Fibroblast of skin of left quadriceps (primary cell): ENCODE measurements at regions not wholly inside any gene's neighbourhood (a gene's known extent, or its start where the extent isn't known, plus 50 kb on each side); places are given as distances from the start of the nearest gene placed in this dataset.

ENCODE experiments used
- DNase-seq, 2 experiments: peaks; one replicate each; pipeline ENCODE4 v3.0.0-alpha.2; 2013; ENCODE audit warnings: low read depth in 2 of 2

GRCh38 chr2:40786636-40787035, 334.7 kb upstream of the SLC8A1 start:
- DNase-seq, result no peak

DNA sequence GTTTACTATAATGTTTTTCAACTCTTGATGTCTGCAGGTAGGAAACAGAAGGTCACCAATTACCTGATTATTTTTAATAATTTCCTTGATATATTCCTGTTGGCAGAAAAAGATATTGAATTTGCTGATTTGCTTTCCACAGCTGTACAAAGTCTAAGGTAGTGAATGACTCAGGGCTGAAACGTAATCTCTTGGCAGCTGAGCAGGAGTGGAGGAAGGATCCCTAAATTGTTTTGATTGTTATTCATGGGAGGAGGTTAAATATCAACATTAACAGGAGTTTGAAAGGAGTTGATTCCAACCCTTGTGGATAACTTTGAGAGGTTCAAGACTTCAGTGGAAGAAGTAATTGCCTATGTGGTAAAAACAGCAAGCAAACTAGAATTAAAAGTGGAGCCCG, 345.2 kb upstream of the SLC8A1 start:
- no peak for DNase-seq

DNA sequence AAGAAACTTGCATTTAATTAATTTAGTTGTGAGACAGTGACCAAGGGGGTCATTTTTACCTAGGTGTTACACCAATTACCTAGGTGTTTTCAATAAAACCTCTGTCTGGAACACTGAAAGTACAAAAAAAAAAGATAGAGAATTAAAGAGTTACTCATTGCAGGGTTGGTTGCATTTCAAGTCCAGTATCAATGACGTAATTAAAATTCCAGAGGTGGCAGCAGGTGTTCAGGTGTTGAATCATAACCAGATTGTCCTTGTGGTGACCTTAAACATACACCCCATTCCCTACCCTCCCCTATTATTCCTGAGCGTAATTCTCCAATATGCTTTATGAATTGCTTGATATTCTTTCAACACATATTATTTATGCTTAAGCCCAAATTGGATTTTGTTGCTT, 352.0 kb upstream of the SLC8A1 start:
- no peak for DNase-seq

- DNase-seq, result no peak
Measured at GRCh38 chr2:40809156-40809555, 357.3 kb upstream of the SLC8A1 start.

DNA sequence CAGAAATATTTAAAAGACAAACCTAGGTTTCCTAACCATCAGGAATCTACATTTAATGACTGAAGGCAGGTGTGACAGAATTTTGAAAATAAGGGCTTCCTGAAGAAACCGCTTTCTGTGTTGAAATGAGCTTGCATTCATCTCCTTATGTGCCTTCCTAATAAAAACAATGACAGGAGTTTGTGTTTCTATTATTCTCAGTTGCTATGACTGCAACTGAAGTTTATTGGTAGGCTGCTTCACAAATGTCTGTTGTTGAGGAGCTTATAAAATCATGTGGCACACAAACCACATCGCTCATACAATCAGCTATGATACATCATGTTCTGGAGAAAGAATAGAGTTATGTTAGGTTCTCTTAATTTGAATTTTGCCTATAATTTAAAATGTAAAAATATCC, 362.7 kb upstream of the SLC8A1 start:
- no peak for DNase-seq

DNA sequence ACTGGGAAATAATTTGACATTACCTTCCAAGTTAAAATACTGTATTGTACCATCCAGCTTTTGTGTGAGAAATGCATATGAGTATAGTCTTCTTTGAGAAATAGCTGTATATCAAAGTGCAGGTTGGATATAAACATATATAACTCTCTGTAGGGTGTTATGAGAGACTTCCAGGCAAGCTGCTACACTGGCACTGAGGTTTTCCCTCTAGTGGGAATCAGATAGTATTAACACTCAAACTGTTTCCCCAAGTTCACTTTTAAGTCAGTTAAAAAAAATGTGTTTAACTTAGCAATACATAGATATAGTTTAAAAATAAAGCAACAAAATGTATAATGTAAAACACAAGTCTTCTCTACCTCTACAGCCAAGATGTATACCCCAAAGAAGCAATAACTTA, 368.4 kb upstream of the SLC8A1 start:
- DNase-seq, result no peak

DNA sequence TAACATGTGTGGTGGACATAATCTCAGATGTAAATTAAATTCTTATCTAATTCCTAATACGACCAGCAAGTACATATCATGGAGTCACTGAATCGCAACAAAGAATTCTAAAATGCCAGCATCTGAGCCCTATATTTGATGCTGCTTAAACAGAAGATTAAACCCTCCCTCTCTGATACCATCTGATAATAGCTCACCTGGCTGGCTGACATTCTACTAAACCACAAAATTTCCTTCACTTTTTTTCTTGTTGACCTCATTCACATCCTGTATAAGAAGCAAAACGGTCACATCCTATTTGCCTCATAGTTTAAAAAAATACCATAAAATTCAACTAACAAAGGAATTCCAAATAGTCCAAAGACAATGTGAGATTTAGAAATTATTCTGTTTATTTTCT, 371.6 kb upstream of the SLC8A1 start:
- no peak for DNase-seq

GRCh38 chr2:40824278-40824677, 372.4 kb upstream of the SLC8A1 start:
- DNase-seq, result no peak

- no peak for DNase-seq
Measured at GRCh38 chr2:40827392-40827791, 375.5 kb upstream of the SLC8A1 start.

DNA sequence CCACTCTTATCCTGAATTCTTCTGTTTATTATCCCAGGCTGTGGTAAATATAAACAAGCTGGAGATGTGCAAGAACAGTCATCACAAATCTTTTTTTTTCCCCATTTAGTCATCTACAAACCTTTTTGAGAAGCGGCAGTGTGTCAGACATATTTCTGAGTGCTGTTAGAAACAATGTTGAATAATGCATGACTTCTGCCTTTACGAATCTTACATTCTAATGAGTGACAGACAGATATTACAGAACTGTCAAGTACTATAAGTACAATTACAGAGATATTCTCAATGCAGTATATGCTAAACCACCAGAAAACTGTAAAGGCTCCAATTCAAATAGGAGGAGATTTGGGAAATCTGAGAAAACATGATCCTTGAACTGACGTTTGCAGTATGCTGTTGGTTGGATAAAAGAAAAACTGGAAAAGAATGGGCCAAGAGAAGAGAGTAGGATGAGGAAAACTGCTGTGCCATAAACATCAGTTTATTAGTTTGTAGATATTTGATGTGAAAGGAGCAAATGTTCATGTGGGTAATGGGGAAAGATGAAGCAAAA, 379.5 kb upstream of the SLC8A1 start:
- DNase-seq, result no peak

DNA sequence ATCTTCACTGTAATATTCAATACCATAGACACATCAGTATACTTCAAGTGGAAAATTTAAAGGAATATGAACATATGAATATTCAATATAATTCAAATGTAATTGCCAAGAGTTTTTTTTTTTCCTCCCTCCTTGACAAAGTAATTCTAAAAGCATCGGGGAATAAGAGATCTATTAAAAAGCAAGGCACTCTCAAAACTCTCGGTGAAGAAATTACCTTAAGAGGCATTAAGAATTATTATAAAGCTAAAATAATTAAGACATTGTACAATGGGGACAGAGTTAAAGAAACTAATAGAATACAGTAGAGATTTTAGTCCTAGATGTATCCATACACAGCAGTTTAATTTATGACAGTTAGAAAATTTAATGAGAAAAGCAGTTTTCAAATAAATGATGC, 390.0 kb upstream of the SLC8A1 start:
- no peak for DNase-seq

DNA sequence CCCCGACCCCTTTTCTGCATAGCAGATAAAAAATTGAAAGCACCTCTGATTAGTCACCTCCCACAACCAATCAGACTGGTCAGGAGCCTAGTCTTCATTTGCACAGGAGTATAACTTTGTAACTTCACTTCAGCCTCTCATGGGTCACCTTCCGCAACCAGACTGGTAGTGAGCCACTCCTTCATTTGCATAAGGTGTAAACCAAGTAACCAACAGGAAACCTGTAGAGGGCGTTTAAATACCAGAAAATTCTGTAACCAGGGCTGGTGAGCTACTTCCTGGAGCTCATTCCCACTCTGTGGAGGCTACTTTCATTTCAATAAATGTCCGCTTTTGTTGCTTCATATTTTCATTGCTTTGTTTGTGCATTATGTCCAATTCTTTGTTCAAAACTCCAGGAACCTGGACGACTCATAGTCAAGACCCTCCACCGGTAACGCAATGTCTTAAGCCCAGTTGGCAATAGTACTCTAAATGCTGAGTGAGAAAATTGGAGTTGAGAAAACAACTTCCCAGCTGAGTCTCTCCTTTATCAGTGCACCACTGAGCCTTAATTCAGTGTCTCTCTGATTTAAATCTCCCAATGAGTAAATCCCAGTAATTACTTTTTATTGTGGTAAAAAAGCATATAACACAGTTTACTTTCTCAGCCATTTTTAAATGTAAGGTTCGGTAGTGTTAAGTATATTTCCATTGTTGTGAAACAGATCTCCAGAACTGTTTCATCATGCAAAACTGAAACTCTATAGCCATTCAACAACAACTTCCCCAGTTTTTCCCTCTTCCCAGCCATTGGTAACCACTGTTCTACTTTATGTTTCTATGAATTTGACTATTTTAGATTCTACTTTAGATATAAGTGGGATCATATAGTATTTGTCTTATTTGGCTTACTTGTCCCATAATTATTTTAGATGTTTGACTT, 392.7 kb upstream of the SLC8A1 start:
- no peak for DNase-seq

DNA sequence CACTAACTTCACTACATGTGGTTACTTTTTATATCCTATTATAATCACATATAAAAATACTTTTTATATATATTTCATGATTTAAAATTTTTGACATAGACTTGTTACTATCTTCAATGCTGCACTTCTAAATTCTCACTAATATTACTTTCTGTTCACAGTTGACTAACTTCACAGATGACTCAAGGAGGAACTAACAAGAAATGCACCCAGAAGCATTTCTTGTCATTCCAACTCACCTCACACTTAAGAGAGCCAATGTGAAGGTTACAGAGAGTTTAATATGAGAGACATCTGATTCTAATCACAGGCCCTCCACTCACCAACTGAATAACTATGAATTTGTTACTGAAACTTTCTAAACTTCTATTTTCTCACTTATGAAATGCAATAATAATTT, 399.8 kb upstream of the SLC8A1 start:
- no peak for DNase-seq

DNA sequence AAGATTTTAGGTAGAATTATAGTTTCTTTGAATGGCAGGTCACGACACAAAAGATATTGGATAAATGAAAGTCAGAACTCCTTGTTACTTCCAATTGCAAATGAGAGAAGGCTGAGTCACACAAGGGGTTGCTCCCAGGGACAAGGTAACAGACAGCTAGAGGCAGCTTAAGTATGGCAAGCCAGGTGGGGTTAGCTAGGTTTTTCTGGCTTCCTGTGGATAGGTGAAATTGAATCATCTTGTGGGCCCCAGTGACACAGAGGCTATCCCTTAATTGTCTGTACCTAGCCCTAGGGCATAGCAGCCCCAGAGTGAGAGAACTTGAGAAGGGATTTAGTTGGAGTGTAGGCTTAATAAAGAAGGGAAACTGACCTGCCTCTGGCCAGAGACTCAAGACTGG, 407.7 kb upstream of the SLC8A1 start:
- DNase-seq, result no peak

- no peak for DNase-seq
Measured at GRCh38 chr2:40867829-40868228, 415.9 kb upstream of the SLC8A1 start.

GRCh38 chr2:40872580-40872979, 420.7 kb upstream of the SLC8A1 start:
- DNase-seq, result no peak

DNA sequence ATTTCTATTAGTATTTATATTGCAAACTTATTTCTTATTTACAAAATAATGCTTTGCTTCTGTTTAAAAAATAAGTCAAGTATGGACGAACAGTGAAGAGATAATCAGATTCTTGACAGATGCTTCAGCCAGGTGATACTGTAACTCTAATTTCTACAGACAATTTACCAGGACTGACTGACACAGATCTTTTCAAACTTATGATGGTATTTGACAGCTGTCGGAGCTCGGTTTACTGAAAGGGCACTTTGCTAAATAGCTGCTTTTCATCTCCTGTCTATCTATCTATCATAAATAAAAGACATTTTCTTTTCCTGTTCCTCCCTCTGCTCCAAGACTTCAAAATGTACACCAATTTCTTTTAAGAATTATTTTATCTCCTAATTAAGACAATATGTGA, 422.5 kb upstream of the SLC8A1 start:
- no peak for DNase-seq

DNA sequence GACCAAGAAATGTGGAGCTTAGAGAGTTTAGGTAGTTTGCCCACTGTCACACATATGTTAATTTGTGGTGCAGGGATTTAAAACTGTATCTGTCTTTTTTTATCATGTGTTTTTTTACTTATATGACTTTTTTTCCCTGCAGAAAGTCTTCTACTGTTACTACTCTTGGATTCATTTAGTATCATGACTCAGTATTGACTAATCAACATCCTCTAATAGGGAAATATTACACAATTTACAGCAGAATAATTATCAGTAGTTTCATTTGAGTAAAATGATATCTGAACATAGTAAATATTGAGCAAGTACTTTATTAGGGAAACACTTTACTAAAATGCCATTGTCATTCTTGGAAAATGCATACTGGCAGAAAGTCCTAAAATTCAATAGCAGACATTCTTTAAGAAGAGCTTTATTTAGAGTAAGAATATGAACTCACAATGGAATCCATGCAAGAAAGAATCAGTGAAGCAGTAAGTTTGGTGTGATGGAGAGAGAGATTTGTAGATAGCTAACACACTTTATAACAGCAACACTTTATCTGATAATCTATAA, 425.9 kb upstream of the SLC8A1 start:
- DNase-seq, result no peak

DNA sequence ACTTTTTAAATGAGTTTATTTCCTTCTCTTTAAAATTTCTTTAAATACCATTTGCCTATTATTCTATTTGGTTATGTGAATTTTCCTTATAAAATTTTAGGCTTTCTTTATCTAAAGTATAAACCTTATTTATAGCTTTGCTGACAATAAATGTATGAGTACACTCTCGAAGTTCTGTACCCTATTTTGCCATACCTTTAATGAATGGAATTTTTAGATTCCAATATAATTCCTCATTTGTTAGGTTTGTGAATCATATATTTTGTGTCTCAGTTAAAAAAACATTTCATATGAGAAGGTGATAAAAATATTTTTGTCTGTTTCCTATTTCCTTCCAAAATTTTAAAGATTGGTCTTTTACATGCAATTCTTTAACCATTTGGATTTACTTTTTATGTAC, 427.4 kb upstream of the SLC8A1 start:
- DNase-seq, result no peak

GRCh38 chr2:40886100-40886499, 434.2 kb upstream of the SLC8A1 start:
- no peak for DNase-seq

DNA sequence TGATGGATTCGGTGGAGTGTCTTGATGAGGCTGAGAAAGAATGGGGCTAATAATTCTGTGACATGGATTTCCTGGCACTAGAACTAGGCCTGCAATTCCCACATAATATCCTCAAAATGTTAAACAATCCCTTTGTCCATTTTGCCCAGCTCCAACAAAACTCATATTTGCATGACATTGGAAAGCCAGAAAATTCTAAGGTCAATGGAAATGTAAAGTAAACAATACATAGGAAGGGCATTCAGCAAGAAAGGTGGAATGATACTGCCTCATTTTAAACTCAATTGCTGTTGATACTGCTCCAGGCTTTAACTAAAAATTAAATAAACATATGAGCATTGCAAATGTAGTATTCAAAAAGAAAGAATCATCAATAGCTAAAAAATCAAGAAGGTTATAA, 434.8 kb upstream of the SLC8A1 start:
- DNase-seq, result no peak

DNA sequence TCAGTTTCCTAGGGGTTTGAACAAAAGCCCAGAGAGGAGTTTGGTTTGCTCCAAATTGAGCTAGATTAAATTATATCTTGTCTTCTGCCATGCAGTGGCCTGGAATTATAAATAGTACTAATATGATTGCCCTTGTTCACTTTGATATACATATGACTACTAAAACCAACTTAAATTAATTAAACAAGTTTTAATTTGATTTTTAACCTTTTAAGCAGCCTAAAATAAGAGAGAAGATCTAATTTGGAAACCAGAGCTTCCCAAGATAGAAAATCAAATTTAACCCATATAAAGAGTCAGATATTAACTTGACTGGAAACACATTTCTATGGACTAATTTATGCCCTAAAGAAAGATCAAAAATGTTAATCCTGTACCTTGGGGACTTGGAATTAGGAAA, 444.5 kb upstream of the SLC8A1 start:
- no peak for DNase-seq

DNA sequence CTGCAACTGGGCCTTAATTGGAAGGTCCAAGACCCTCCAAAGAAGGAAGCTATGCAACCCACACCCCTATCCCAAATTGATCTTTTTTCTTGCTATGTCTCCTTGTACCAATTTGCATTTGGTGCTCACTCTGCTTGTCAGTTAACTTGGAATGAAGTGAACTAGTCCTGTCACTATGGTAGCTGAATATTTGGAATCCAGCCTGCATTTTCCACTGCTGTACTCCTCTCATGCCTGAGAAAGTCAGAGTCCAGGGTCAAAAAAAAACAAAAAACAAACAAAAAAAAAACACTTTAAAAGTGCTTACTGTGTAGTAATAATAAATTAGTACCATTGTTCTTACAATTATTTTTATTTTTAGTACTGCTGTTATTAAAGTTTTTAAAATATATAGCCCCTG, 462.8 kb upstream of the SLC8A1 start:
- no peak for DNase-seq
